ENCODE measurements at regions not wholly inside any gene's neighbourhood (a gene's known extent, or its start where the extent isn't known, plus 50 kb on each side); places are given as distances from the start of the nearest gene placed in this dataset.

DNA sequence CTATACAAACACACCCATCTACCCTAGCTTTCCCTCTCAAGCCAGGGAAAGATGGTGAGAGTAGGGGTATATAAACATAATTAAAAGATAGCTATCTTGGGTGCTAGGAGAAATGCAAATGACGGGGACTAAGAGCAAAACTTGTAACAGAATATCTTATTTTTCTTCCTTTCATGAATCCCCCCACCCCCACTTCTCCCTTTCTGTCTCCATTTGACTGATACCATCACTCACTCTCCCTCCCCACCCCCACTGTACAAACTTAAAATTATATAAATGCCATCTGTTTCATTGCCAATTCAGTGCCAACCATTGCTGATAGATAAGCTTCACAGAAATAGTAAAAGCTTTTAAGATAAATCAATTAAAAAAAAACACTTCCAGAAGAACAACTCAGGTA lies 268.6 kb downstream of the SLC6A15 start:
- DNase-seq (ENCODE audit: low read depth): no peak
- TF ChIP-seq, protein P1, sequence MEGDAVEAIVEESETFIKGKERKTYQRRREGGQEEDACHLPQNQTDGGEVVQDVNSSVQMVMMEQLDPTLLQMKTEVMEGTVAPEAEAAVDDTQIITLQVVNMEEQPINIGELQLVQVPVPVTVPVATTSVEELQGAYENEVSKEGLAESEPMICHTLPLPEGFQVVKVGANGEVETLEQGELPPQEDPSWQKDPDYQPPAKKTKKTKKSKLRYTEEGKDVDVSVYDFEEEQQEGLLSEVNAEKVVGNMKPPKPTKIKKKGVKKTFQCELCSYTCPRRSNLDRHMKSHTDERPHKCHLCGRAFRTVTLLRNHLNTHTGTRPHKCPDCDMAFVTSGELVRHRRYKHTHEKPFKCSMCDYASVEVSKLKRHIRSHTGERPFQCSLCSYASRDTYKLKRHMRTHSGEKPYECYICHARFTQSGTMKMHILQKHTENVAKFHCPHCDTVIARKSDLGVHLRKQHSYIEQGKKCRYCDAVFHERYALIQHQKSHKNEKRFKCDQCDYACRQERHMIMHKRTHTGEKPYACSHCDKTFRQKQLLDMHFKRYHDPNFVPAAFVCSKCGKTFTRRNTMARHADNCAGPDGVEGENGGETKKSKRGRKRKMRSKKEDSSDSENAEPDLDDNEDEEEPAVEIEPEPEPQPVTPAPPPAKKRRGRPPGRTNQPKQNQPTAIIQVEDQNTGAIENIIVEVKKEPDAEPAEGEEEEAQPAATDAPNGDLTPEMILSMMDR (IDR thresholded peaks at IDR 0.05; ENCODE audit: low read length, missing control alignments): no peak
- no peak overlapping the region for H3K4me3 ChIP-seq (replicated peaks; ENCODE audit: low read depth, low read length)

DNA sequence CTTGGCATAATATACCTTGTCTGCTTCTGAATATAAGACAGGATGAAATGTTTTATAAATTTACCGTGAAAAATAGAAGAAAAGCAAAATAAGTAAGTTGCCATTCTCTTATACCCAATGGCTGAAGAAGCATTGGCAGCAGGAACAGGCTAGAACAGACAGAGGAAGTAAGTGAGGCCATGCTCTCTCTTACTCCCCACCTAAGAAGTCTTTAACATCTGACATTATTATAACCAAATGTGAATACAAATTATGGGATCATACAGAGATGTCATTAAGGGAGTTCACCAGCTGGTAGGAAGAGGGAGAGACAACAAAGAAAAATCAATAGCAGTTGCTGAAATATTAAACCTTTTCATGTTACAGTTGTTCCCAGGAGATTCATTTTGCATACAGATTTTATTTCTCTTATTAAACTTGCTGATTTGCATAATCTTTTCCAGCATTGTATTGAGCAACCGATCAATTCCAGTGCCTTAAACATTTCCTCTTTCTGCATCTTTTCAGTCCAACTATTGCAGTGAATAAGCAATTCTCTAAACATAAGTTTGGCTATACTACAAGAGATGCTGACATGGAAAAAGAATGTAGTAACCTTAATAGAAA lies 270.6 kb downstream of the SLC6A15 start:
- DNase-seq (ENCODE audit: low read depth): no peak
- no peak overlapping the region for H3K4me3 ChIP-seq (replicated peaks; ENCODE audit: low read depth, low read length)
- TF ChIP-seq, protein P1 (IDR thresholded peaks at IDR 0.05; ENCODE audit: low read length, missing control alignments): no peak

DNA sequence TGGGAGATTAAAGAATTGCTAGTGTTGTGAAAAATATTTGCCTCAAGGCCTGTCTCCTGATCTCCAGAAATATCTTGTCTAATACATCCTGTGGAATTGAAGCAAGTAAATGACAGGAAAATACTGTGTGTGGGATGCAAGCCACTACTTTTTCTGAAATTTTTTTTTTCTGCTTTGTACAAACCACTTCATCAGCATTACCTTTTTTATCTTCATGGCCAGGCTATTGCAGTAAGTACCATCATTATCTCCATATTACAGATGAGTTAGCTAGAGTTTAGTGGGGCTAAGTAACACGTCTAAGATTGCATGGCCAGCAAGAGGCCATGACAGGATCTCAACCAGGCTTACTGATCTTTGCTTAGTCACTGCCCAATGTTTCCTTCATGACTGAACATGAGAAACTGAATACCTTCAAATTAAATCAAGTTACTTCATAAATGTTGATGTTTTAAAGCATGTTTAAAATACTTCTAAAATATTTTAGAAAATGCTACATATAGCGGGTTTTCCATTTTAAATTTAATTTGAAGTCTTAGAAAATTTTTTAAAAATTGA lies 273.7 kb downstream of the SLC6A15 start:
- DNase-seq (ENCODE audit: low read depth): no peak
- H3K4me3 ChIP-seq (replicated peaks; ENCODE audit: low read depth, low read length): no peak overlapping the region
- TF ChIP-seq, protein P1 (IDR thresholded peaks at IDR 0.05; ENCODE audit: low read length, missing control alignments): no peak

DNA sequence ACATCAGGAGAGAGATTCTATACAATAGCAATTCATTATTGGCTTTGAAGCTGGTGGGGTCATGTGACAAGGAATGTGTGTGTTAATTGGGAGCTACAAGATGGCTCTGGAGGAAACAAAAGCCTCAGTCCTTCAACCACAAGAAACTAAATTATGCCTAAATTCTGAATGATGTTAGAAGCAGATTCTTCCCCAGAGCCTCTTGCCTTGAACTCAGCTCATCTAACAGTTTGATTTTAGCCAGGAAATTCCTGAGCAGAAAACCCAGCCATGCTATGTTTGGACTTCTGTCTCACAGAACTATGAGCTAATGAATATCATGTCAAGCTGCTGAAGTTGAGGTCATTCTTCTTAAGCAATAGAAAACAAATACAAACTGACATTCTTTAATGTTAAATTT lies 274.7 kb downstream of the SLC6A15 start:
- TF ChIP-seq, protein P1 (IDR thresholded peaks at IDR 0.05; ENCODE audit: low read length, missing control alignments): no peak
- peak; percentile 30 for DNase-seq (ENCODE audit: low read depth)
- H3K4me3 ChIP-seq (replicated peaks; ENCODE audit: low read depth, low read length): no peak overlapping the region

DNA sequence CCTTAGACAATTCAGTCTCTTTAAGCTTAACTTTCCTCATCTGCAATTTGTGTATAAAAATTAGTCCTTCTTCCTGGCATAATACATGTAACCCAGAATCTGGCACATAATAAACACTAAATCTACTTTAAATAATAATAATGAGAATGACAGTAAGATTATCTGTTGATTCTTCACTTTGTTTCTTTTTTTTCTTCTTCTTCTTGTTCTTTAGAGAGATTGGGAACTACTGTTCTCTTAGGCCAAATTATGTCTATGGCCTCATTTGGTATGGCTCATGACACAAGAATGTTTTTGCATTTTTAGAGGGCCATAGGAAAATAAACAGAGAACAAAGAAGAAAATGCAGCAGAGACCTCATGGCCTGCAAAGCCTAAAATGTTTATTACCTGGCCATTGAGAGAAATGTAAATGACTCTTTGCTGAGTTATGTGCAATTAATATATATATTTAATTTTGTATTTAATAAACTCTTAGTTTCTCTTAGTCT lies 275.8 kb downstream of the SLC6A15 start:
- TF ChIP-seq, protein P1 (IDR thresholded peaks at IDR 0.05; ENCODE audit: low read length, missing control alignments): no peak
- peak; percentile 42 for DNase-seq (ENCODE audit: low read depth)
- H3K4me3 ChIP-seq (replicated peaks; ENCODE audit: low read depth, low read length): no peak overlapping the region

DNA sequence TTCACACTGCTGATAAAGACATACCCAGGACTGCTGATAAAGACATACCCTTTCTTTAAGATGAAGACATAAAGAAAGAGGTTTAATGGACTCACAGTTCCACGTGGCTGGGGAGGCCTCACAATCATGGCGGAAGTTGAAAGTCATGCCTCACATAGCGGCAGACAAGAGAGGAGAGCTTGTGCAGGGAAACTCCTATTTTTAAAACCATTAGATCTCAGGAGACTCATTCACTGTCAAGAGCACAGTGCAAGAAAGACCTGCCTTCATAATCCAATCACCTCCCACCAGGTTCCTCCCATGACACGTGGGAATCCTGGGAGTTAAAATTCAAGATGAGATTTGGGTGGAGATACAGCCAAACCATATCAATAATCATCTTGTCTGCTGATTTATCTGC lies 278.1 kb downstream of the SLC6A15 start:
- DNase-seq (ENCODE audit: low read depth): no peak
- TF ChIP-seq, protein P1 (IDR thresholded peaks at IDR 0.05; ENCODE audit: low read length, missing control alignments): no peak
- H3K4me3 ChIP-seq (replicated peaks; ENCODE audit: low read depth, low read length): no peak overlapping the region

DNA sequence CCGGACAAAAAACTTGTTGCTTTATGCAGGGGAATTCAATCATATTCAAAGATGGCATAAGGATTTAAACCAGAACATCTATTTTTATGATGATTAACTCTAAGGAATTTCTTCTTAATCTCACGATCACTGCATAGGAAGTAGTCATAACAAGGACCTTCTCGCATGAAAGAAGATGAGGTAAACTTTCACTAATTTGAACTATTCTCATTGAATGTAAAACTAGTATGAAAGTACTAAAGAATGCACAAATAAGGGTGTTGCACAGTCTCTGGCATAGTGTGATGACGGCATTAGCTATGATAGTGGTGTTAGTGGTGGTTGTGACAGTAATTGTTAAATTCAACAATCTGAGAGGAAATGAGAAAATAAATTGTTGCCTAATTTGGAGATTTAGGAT lies 280.0 kb downstream of the SLC6A15 start:
- TF ChIP-seq, protein P1 (IDR thresholded peaks at IDR 0.05; ENCODE audit: low read length, missing control alignments): no peak
- DNase-seq (ENCODE audit: low read depth): no peak

More for the DNA sequence above, 280.0 kb downstream of the SLC6A15 start:
- no peak overlapping the region for H3K4me3 ChIP-seq (replicated peaks; ENCODE audit: low read depth, low read length)
